ENCODE measurements at regions not wholly inside any gene's neighbourhood (a gene's known extent, or its start where the extent isn't known, plus 50 kb on each side); places are given as distances from the start of the nearest gene placed in this dataset.

DNA sequence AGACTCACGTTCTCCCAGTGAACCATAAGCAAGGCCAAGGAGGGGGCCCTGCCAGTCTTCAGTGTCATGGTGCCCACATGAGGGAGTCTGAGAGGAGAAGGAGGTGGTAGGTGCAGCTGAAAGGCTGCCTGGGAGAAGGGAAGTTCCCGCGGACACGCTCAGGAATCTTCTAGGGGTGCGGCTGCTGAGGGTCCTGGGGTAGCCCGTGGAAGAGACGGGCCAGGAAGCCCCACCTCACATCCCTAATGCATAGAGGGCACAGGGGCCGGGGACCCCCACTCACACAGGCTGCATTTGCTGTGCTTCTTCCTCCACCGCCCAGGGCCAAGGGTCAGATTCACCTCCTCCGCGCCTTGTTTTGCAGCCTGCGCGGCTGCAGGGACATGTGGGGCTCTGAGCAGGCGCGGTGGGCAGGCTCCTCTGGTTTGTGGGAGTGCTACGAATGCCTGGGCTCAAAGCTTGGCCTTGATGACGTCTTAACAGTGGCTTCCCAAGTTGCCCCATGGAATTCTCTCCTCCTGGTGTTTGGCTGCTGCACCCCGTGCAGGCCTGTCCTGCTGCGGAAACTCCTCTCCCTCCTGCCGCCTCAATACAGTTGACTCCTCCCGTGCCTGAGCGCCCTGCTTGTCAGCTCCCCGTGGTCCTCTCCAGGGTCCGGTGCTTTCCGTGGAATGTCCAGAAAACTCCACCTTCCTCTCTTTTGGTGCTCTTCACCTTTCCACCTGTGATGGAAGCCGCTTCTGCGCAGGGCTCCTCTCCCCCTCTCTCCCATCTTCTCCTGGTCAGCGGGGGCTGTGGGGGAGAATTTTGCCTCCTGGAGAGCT is 95.7 kb downstream of the VAPA start:
- ChIA-PET CTCF (no interaction called here), POLR2A (ENCODE audit: unreplicated experiment) (no interaction called here)
- no peak overlapping the region for H3K4me2 ChIP-seq
- DNase-seq = no peak
- H3K9me3 ChIP-seq (ENCODE audit: insufficient read depth, low read depth) = peaks cover 3% of the 10 kb centered on the region; the same call in 1 of the 2 replicates
- no peaks in the 10 kb centered on the region for H3K36me3 ChIP-seq (ENCODE audit: low read depth)
- peaks cover 10% of the 10 kb centered on the region for H3K4me1 ChIP-seq (replicated peaks; ENCODE audit: insufficient read depth)
- no TSS peak for BruUV-seq (replicated peaks)
- no peak overlapping the region for H2AFZ ChIP-seq
- TF ChIP-seq, protein P1, sequence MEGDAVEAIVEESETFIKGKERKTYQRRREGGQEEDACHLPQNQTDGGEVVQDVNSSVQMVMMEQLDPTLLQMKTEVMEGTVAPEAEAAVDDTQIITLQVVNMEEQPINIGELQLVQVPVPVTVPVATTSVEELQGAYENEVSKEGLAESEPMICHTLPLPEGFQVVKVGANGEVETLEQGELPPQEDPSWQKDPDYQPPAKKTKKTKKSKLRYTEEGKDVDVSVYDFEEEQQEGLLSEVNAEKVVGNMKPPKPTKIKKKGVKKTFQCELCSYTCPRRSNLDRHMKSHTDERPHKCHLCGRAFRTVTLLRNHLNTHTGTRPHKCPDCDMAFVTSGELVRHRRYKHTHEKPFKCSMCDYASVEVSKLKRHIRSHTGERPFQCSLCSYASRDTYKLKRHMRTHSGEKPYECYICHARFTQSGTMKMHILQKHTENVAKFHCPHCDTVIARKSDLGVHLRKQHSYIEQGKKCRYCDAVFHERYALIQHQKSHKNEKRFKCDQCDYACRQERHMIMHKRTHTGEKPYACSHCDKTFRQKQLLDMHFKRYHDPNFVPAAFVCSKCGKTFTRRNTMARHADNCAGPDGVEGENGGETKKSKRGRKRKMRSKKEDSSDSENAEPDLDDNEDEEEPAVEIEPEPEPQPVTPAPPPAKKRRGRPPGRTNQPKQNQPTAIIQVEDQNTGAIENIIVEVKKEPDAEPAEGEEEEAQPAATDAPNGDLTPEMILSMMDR (conservative IDR thresholded peaks at IDR 0.05) = no peak
- no peak for TF ChIP-seq EZH2 (IDR thresholded peaks at IDR 0.05; ENCODE audit: low read depth)
- no peaks in the 10 kb centered on the region for H3K9me2 ChIP-seq (ENCODE audit: insufficient read depth)
- no peaks in the 10 kb centered on the region for H3K27me3 ChIP-seq (ENCODE audit: insufficient read depth, low read depth)
- no peaks in the 10 kb centered on the region for H3K79me2 ChIP-seq (ENCODE audit: low read depth)
- H3F3A ChIP-seq (ENCODE audit: insufficient read depth, low read depth) = peaks cover 6% of the 10 kb centered on the region
- H4K20me1 ChIP-seq (ENCODE audit: insufficient read depth) = no peaks in the 10 kb centered on the region
- intact Hi-C loops (cut with micrococcal nuclease; ENCODE audit: unreplicated experiment) = no loop called here
- no peak overlapping the region for H3K4me3 ChIP-seq
- H3K27ac ChIP-seq = no peak overlapping the region

DNA sequence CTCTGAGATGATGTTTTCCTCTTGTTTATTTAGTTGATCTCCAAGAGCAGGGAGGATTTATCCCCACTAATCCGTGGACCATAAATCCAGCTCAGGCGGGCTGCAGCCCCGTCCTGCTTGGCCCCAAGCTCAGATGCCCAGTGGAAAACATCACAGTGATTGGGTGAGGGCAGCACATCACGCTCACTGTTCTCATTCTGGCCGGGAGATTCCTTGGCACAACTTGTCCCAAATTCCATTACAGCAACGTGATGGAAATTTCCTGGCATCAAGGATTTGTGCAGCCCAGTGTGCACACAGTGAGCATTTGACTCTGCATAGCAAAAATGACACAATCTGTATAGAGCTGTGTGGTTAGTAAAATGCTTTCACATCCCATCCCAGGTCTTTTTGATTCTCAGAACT is 96.8 kb downstream of the VAPA start:
- no TSS peak for BruUV-seq (replicated peaks)
- intact Hi-C loops (cut with micrococcal nuclease; ENCODE audit: unreplicated experiment) = no loop called here
- Histone ChIP-seq H3K4me2 (no peak overlapping the region), H3K27me3 (ENCODE audit: insufficient read depth, low read depth) (no peaks in the 10 kb centered on the region), H3K4me1 (replicated peaks; ENCODE audit: insufficient read depth) (peaks cover 21% of the 10 kb centered on the region), H3K4me3 (no peak overlapping the region), H3K9me2 (ENCODE audit: insufficient read depth) (no peaks in the 10 kb centered on the region), H3K36me3 (ENCODE audit: low read depth) (no peaks in the 10 kb centered on the region), H3K9me3 (ENCODE audit: insufficient read depth, low read depth) (peaks cover 3% of the 10 kb centered on the region; the same call in 1 of the 2 replicates), H3K79me2 (ENCODE audit: low read depth) (no peaks in the 10 kb centered on the region), H3K27ac (no peak overlapping the region), H2AFZ (no peak overlapping the region), H4K20me1 (ENCODE audit: insufficient read depth) (no peaks in the 10 kb centered on the region), H3F3A (ENCODE audit: insufficient read depth, low read depth) (peaks cover 17% of the 10 kb centered on the region)
- ChIA-PET CTCF (no interaction called here), POLR2A (ENCODE audit: unreplicated experiment) (no interaction called here)
- no peak for DNase-seq
- no peak for TF ChIP-seq EZH2 (IDR thresholded peaks at IDR 0.05; ENCODE audit: low read depth)
- TF ChIP-seq, protein P1 (conservative IDR thresholded peaks at IDR 0.05) = no peak

DNA sequence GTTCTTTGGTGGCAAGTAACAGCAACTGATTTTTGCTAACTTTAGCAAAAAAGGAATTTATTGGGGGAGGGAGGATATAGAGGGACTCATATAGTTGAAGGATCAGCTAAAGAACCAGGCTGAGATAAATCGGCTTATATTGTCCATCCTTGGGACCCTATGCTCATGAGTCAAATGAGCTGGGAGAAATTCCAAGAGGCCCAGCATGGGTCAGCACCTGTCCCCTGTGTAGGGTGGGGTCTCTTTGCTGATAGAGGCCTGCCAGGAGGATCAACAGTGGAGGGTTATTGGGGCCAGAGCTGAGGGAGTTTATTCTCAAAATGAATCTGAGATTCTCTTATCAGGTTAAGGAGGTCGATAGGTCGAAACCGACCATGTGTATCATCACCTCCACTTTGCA is 97.2 kb downstream of the VAPA start:
- Histone ChIP-seq H4K20me1 (ENCODE audit: insufficient read depth) (no peaks in the 10 kb centered on the region), H3F3A (ENCODE audit: insufficient read depth, low read depth) (peaks cover 21% of the 10 kb centered on the region), H3K4me3 (no peak overlapping the region), H3K27ac (no peak overlapping the region), H3K27me3 (ENCODE audit: insufficient read depth, low read depth) (no peaks in the 10 kb centered on the region), H3K4me2 (no peak overlapping the region), H3K9me3 (ENCODE audit: insufficient read depth, low read depth) (peaks cover 3% of the 10 kb centered on the region; the same call in 1 of the 2 replicates), H3K4me1 (replicated peaks; ENCODE audit: insufficient read depth) (peaks cover 25% of the 10 kb centered on the region), H3K36me3 (ENCODE audit: low read depth) (no peaks in the 10 kb centered on the region), H2AFZ (no peak overlapping the region), H3K79me2 (ENCODE audit: low read depth) (no peaks in the 10 kb centered on the region), H3K9me2 (ENCODE audit: insufficient read depth) (no peaks in the 10 kb centered on the region)
- no peak for DNase-seq
- ChIA-PET CTCF (no interaction called here), POLR2A (ENCODE audit: unreplicated experiment) (no interaction called here)
- TF ChIP-seq, protein P1 (conservative IDR thresholded peaks at IDR 0.05) = no peak
- no peak for TF ChIP-seq EZH2 (IDR thresholded peaks at IDR 0.05; ENCODE audit: low read depth)
- no TSS peak for BruUV-seq (replicated peaks)
- intact Hi-C loops (cut with micrococcal nuclease; ENCODE audit: unreplicated experiment) = no loop called here
